CD1c-positive myeloid dendritic cell (primary cell): ENCODE measurements at regions not wholly inside any gene's neighbourhood (a gene's known extent, or its start where the extent isn't known, plus 50 kb on each side); places are given as distances from the start of the nearest gene placed in this dataset.
"Not testable (repeated sequence)": the region's sequence is repeated elsewhere in the genome, so short reads cannot be mapped to it uniquely, and the experiment has no call there.

ENCODE experiments used
- DNase-seq: peaks from one replicate; pipeline ENCODE4 v3.0.0-alpha.2; 2016; ENCODE audit errors: extremely low spot score

GRCh38 chr2:195072806-195073205 lies 584.2 kb upstream of the SLC39A10 start:
- DNase-seq: not testable (repeated sequence)

- no peak for DNase-seq
Observed at GRCh38 chr2:195057001-195057400, 600.0 kb upstream of the SLC39A10 start.

GRCh38 chr2:195055996-195056395 lies 601.0 kb upstream of the SLC39A10 start:
- no peak for DNase-seq

- DNase-seq: no peak
Observed at GRCh38 chr2:195051401-195051800, 605.6 kb upstream of the SLC39A10 start.

- no peak for DNase-seq
Observed at GRCh38 chr2:195049372-195050031, 607.5 kb upstream of the SLC39A10 start.

GRCh38 chr2:195047955-195048354 lies 609.1 kb upstream of the SLC39A10 start:
- no peak for DNase-seq

GRCh38 chr2:195044801-195045200 lies 612.2 kb upstream of the SLC39A10 start:
- no peak for DNase-seq

- no peak for DNase-seq
Observed at GRCh38 chr2:195038153-195038552, 618.9 kb upstream of the SLC39A10 start.

GRCh38 chr2:195037045-195037444 lies 620.0 kb upstream of the SLC39A10 start:
- DNase-seq: no peak

GRCh38 chr2:195031411-195031810 lies 625.6 kb upstream of the SLC39A10 start:
- DNase-seq: no peak

- no peak for DNase-seq
Observed at GRCh38 chr2:195029804-195030654, 627.0 kb upstream of the SLC39A10 start.

- no peak for DNase-seq
Observed at GRCh38 chr2:195027947-195028346, 629.1 kb upstream of the SLC39A10 start.

GRCh38 chr2:195026261-195026660 lies 630.8 kb upstream of the SLC39A10 start:
- DNase-seq: no peak

- DNase-seq: no peak
Observed at GRCh38 chr2:195022508-195022830, 634.6 kb upstream of the SLC39A10 start.

GRCh38 chr2:195021711-195022507 lies 635.1 kb upstream of the SLC39A10 start:
- no peak for DNase-seq

GRCh38 chr2:195018462-195018861 lies 638.6 kb upstream of the SLC39A10 start:
- DNase-seq: no peak

GRCh38 chr2:195017890-195018289 lies 639.1 kb upstream of the SLC39A10 start:
- DNase-seq: no peak

GRCh38 chr2:195016841-195017240 lies 640.2 kb upstream of the SLC39A10 start:
- no peak for DNase-seq

GRCh38 chr2:195009202-195009601 lies 647.8 kb upstream of the SLC39A10 start:
- DNase-seq: no peak

GRCh38 chr2:195006856-195007255 lies 650.2 kb upstream of the SLC39A10 start:
- DNase-seq: no peak

GRCh38 chr2:195003881-195004471 lies 653.0 kb upstream of the SLC39A10 start:
- DNase-seq: no peak

- no peak for DNase-seq
Observed at GRCh38 chr2:195001924-195002323, 655.1 kb upstream of the SLC39A10 start.
